ENCODE measurements at regions not wholly inside any gene's neighbourhood (a gene's known extent, or its start where the extent isn't known, plus 50 kb on each side); places are given as distances from the start of the nearest gene placed in this dataset.
"Not testable (repeated sequence)": the region's sequence is repeated elsewhere in the genome, so short reads cannot be mapped to it uniquely, and the experiment has no call there.

DNA sequence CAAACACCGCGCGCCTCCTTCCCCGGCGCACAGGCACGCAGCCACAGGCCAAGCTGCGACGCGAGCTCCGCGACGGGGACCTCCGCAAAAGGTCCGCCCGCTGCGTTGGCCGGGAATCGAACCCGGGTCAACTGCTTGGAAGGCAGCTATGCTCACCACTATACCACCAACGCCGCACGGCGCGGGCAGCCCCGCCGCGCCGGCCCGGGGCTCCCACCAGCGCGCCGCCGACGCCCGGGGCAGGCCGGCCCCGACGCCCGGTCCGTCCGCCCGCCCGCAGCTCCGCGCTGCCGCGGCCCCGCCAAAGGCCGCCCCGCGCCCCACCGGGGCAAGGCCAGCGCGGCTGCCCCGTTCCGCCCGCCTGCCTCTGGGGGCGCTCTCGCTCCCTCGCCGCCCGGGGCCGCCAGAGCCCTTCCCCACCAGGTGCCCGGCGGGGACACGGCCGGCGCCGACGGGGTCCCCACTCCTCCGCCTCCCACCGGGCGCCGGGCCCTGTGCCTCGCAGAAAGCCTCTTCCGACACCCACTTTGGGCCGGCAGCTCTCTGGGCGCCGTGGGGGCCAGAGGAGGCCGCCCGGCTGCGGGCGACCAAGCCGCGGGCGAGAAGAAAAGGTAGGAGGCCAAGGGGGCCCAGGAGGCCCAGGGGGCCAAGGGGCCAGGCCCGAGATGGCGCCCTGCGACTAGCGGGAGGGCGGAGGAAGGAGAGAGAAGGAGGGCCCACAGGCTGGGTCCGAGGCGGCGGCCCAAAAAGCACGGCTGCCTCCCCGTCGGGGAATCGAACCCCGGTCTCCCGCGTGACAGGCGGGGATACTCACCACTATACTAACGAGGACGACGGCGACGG is 50.2 kb upstream of the FCGR2A start:
- H3K27ac ChIP-seq (ENCODE audit: low read depth, low read length); H3K4me3 ChIP-seq (ENCODE audit: low read depth in 1 of 5, low read length in 5 of 5); H3K4me1 ChIP-seq (ENCODE audit: control insufficient read depth in 5 of 5, insufficient read depth in 5 of 5, low read length in 5 of 5); H3K9me3 ChIP-seq (ENCODE audit: control insufficient read depth in 5 of 5, low read length in 5 of 5); H3K27me3 ChIP-seq (ENCODE audit: control insufficient read depth in 5 of 5, insufficient read depth in 4 of 5, low read length in 5 of 5); H3K9ac ChIP-seq (ENCODE audit: low read length in 5 of 5); H3K36me3 ChIP-seq (ENCODE audit: control insufficient read depth in 5 of 5, insufficient read depth in 5 of 5, low read length in 5 of 5): not testable (repeated sequence)

- H3K9me3 ChIP-seq (ENCODE audit: control insufficient read depth in 5 of 5, low read length in 5 of 5); H3K36me3 ChIP-seq (ENCODE audit: control insufficient read depth in 5 of 5, insufficient read depth in 5 of 5, low read length in 5 of 5); H3K9ac ChIP-seq (ENCODE audit: low read length in 5 of 5); H3K4me3 ChIP-seq (ENCODE audit: low read depth in 1 of 5, low read length in 5 of 5); H3K27ac ChIP-seq (ENCODE audit: low read depth, low read length); H3K4me1 ChIP-seq (ENCODE audit: control insufficient read depth in 5 of 5, insufficient read depth in 5 of 5, low read length in 5 of 5); H3K27me3 ChIP-seq (ENCODE audit: control insufficient read depth in 5 of 5, insufficient read depth in 4 of 5, low read length in 5 of 5): not testable (repeated sequence)
Measured at GRCh38 chr1:161453950-161454864, 51.0 kb upstream of the FCGR2A start.

DNA sequence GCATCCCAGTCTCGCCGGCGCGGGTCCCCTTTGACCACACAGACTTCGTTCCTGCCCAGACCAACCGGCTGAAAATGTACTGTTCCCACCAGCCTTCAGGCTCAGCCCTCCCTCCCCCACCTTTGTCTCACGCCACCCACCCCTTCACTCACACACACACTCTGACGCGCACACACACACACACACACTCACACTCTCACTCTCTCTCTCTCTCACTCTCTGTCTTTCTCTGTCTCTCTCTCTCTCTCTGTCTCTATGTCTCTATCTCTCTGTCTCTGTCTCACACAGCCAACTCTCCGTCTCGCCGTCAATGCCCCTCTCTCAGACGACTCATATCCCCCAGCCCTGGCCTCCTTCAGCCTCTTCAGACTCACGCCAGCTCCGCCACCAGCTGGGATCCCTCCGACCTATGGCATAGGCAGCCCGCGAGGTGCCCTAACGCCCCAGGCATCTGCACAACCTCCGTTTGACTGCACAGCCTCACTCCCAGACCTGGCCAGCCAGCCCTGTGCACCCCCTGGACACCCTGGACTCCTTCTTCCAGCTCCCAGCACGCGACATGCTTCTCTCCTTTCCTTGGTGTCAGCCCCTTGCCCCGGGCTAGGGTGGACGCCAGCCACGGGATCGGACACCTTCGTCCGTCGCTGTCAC is 53.4 kb upstream of the FCGR2A start:
- H3K4me1 ChIP-seq (ENCODE audit: control insufficient read depth in 5 of 5, insufficient read depth in 5 of 5, low read length in 5 of 5); H3K4me3 ChIP-seq (ENCODE audit: low read depth in 1 of 5, low read length in 5 of 5); H3K27ac ChIP-seq (ENCODE audit: low read depth, low read length); H3K9me3 ChIP-seq (ENCODE audit: control insufficient read depth in 5 of 5, low read length in 5 of 5); H3K27me3 ChIP-seq (ENCODE audit: control insufficient read depth in 5 of 5, insufficient read depth in 4 of 5, low read length in 5 of 5); H3K36me3 ChIP-seq (ENCODE audit: control insufficient read depth in 5 of 5, insufficient read depth in 5 of 5, low read length in 5 of 5); H3K9ac ChIP-seq (ENCODE audit: low read length in 5 of 5): not testable (repeated sequence)

- not testable (repeated sequence) for H3K36me3 ChIP-seq (ENCODE audit: control insufficient read depth in 5 of 5, insufficient read depth in 5 of 5, low read length in 5 of 5); H3K9ac ChIP-seq (ENCODE audit: low read length in 5 of 5); H3K9me3 ChIP-seq (ENCODE audit: control insufficient read depth in 5 of 5, low read length in 5 of 5); H3K4me3 ChIP-seq (ENCODE audit: low read depth in 1 of 5, low read length in 5 of 5); H3K27ac ChIP-seq (ENCODE audit: low read depth, low read length); H3K27me3 ChIP-seq (ENCODE audit: control insufficient read depth in 5 of 5, insufficient read depth in 4 of 5, low read length in 5 of 5); H3K4me1 ChIP-seq (ENCODE audit: control insufficient read depth in 5 of 5, insufficient read depth in 5 of 5, low read length in 5 of 5)
Measured at GRCh38 chr1:161447760-161448332, 57.4 kb upstream of the FCGR2A start.

GRCh38 chr1:161447040-161447759 is 58.1 kb upstream of the FCGR2A start:
- H3K27me3 ChIP-seq (ENCODE audit: control insufficient read depth in 5 of 5, insufficient read depth in 4 of 5, low read length in 5 of 5); H3K9ac ChIP-seq (ENCODE audit: low read length in 5 of 5); H3K36me3 ChIP-seq (ENCODE audit: control insufficient read depth in 5 of 5, insufficient read depth in 5 of 5, low read length in 5 of 5); H3K4me1 ChIP-seq (ENCODE audit: control insufficient read depth in 5 of 5, insufficient read depth in 5 of 5, low read length in 5 of 5); H3K9me3 ChIP-seq (ENCODE audit: control insufficient read depth in 5 of 5, low read length in 5 of 5); H3K27ac ChIP-seq (ENCODE audit: low read depth, low read length); H3K4me3 ChIP-seq (ENCODE audit: low read depth in 1 of 5, low read length in 5 of 5): not testable (repeated sequence)

DNA sequence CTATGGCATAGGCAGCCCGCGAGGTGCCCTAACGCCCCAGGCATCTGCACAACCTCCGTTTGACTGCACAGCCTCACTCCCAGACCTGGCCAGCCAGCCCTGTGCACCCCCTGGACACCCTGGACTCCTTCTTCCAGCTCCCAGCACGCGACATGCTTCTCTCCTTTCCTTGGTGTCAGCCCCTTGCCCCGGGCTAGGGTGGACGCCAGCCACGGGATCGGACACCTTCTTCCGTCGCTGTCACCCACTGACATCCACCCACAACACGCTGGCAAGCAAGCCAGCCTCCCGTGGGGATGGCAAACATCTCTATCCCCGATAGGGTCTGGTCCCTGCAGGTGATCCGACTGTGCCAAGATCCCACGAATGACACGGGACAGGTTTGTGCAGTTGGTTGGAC is 60.5 kb upstream of the FCGR2A start:
- not testable (repeated sequence) for H3K9ac ChIP-seq (ENCODE audit: low read length in 5 of 5); H3K27ac ChIP-seq (ENCODE audit: low read depth, low read length); H3K4me1 ChIP-seq (ENCODE audit: control insufficient read depth in 5 of 5, insufficient read depth in 5 of 5, low read length in 5 of 5); H3K9me3 ChIP-seq (ENCODE audit: control insufficient read depth in 5 of 5, low read length in 5 of 5); H3K4me3 ChIP-seq (ENCODE audit: low read depth in 1 of 5, low read length in 5 of 5); H3K27me3 ChIP-seq (ENCODE audit: control insufficient read depth in 5 of 5, insufficient read depth in 4 of 5, low read length in 5 of 5); H3K36me3 ChIP-seq (ENCODE audit: control insufficient read depth in 5 of 5, insufficient read depth in 5 of 5, low read length in 5 of 5)

GRCh38 chr1:161444255-161444654 is 61.0 kb upstream of the FCGR2A start:
- H3K9me3 ChIP-seq (ENCODE audit: control insufficient read depth in 5 of 5, low read length in 5 of 5); H3K27me3 ChIP-seq (ENCODE audit: control insufficient read depth in 5 of 5, insufficient read depth in 4 of 5, low read length in 5 of 5); H3K36me3 ChIP-seq (ENCODE audit: control insufficient read depth in 5 of 5, insufficient read depth in 5 of 5, low read length in 5 of 5); H3K27ac ChIP-seq (ENCODE audit: low read depth, low read length); H3K9ac ChIP-seq (ENCODE audit: low read length in 5 of 5); H3K4me3 ChIP-seq (ENCODE audit: low read depth in 1 of 5, low read length in 5 of 5): not testable (repeated sequence)
- H3K4me1 ChIP-seq (ENCODE audit: control insufficient read depth in 5 of 5, insufficient read depth in 5 of 5, low read length in 5 of 5), result peaks cover 0 to 12% (median 10%) of the 10 kb centered on the region in 5 donors

DNA sequence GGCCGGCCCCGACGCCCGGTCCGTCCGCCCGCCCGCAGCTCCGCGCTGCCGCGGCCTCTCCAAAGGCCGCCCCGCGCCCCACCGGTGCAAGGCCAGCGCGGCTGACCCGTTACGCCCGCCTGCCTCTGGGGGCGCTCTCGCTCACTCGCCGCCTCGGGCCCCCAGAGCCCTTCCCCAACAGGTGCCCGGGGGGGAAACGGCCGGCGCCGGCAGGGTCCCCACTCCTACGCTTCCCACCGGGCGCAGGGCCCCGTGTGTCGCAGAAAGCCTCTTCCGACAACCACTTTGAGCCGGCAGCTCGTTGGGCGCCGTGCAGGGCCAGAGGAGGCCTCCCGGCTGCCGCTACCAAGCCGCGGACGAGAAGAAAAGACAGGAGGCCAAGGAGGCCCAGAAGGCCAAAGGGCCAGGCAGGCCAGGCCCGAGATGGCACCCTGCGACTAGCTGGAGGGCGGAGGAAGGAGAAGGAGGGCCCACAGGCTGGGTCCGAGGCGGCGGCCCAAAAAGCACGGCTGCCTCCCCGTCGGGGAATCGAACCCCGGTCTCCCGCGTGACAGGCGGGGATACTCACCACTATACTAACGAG is 64.9 kb upstream of the FCGR2A start:
- Histone ChIP-seq H3K4me1 (ENCODE audit: control insufficient read depth in 5 of 5, insufficient read depth in 5 of 5, low read length in 5 of 5) (peaks cover 0 to 12% (median 10%) of the 10 kb centered on the region in 5 donors), H3K27me3 (ENCODE audit: control insufficient read depth in 5 of 5, insufficient read depth in 4 of 5, low read length in 5 of 5) (peaks cover 0 to 11% (median 8%) of the 10 kb centered on the region in 5 donors), H3K9ac (ENCODE audit: low read length in 5 of 5) (peak overlapping the region in 3 of 5 donors; percentile 56 to 87 (median 71)), H3K4me3 (ENCODE audit: low read depth in 1 of 5, low read length in 5 of 5) (peak overlapping the region in 4 of 5 donors; percentile 67 to 77 (median 74)), H3K9me3 (ENCODE audit: control insufficient read depth in 5 of 5, low read length in 5 of 5) (peaks cover 0 to 3% (median 0%) of the 10 kb centered on the region in 5 donors), H3K36me3 (ENCODE audit: control insufficient read depth in 5 of 5, insufficient read depth in 5 of 5, low read length in 5 of 5) (no peaks in the 10 kb centered on the region), H3K27ac (ENCODE audit: low read depth, low read length) (no peak overlapping the region)

Measured in subcutaneous abdominal adipose tissue (tissue), 5 donors.